H9 (cell line): ENCODE measurements at regions not wholly inside any gene's neighbourhood (a gene's known extent, or its start where the extent isn't known, plus 50 kb on each side); places are given as distances from the start of the nearest gene placed in this dataset.

ENCODE experiments used
- DNase-seq: peaks from one replicate; pipeline ENCODE4 v3.0.0-alpha.2; 2017
- H2AFZ ChIP-seq: one replicate; pipeline ENCODE4 v1.6.1; 2013; ENCODE audit warnings: mild to moderate bottlenecking, low read length, control low read depth, moderate library complexity
- H2AK5ac ChIP-seq: 2 replicates; pipeline ENCODE4 v1.6.1; 2013; ENCODE audit warnings: low read length, control low read depth, mixed read lengths; ENCODE audit not compliant: insufficient read length
- H2BK120ac ChIP-seq: one replicate; pipeline ENCODE4 v1.6.1; 2013; ENCODE audit warnings: low read depth, mild to moderate bottlenecking, low read length, control low read depth, inconsistent platforms; ENCODE audit not compliant: poor library complexity, severe bottlenecking
- H2BK12ac ChIP-seq: 2 replicates; pipeline ENCODE4 v1.6.1; 2013; ENCODE audit warnings: low read length, control low read depth, mixed read lengths, low read depth; ENCODE audit not compliant: insufficient read length
- H2BK15ac ChIP-seq: 2 replicates; pipeline ENCODE4 v1.6.1; 2013; ENCODE audit warnings: low read depth, low read length, control low read depth
- H2BK20ac ChIP-seq: one replicate; pipeline ENCODE4 v1.6.1; 2013; ENCODE audit warnings: low read depth, mild to moderate bottlenecking, low read length, control low read depth, inconsistent platforms; ENCODE audit not compliant: poor library complexity, severe bottlenecking
- H2BK5ac ChIP-seq: 2 replicates; pipeline ENCODE4 v1.6.1; 2013; ENCODE audit warnings: low read length, control low read depth, mixed read lengths; ENCODE audit not compliant: insufficient read length
- H3K14ac ChIP-seq: 2 replicates; pipeline ENCODE4 v1.6.1; 2013; ENCODE audit warnings: low read length, control low read depth; ENCODE audit not compliant: insufficient read depth
- H3K18ac ChIP-seq: 2 replicates; pipeline ENCODE4 v1.6.1; 2013; ENCODE audit warnings: low read depth, mild to moderate bottlenecking, mixed read lengths, low read length, control low read depth; ENCODE audit not compliant: insufficient read length
- H3K23ac ChIP-seq: 2 replicates; pipeline ENCODE4 v1.6.1; 2013; ENCODE audit warnings: low read length, control low read depth, mixed read lengths, low read depth; ENCODE audit not compliant: insufficient read length
- H3K23me2 ChIP-seq: 2 replicates; pipeline ENCODE4 v1.6.1; 2013; ENCODE audit warnings: low read depth, mild to moderate bottlenecking, mixed read lengths, low read length, control low read depth; ENCODE audit not compliant: insufficient read length, poor library complexity, severe bottlenecking
- H3K27ac ChIP-seq: 2 replicates; pipeline ENCODE4 v1.5.1; 2013; ENCODE audit warnings: low read length, control low read depth, mixed read lengths, low read depth; ENCODE audit not compliant: insufficient read length
- H3K27me3 ChIP-seq: 2 replicates; pipeline ENCODE4 v1.6.1; 2013; ENCODE audit warnings: low read length, control low read depth, inconsistent platforms; ENCODE audit not compliant: insufficient read depth
- H3K4ac ChIP-seq: 2 replicates; pipeline ENCODE4 v1.6.1; 2013; ENCODE audit warnings: low read depth, mild to moderate bottlenecking, control low read depth, inconsistent platforms, low read length, moderate library complexity
- H3K4me1 ChIP-seq: 2 replicates; pipeline ENCODE4 v1.6.1; 2013; ENCODE audit warnings: low read length, control low read depth, inconsistent platforms; ENCODE audit not compliant: insufficient read depth
- H3K4me2 ChIP-seq: 2 replicates; pipeline ENCODE4 v1.6.1; 2013; ENCODE audit warnings: low read length, control low read depth, mixed read lengths; ENCODE audit not compliant: insufficient read length, insufficient read depth
- H3K56ac ChIP-seq: 2 replicates; pipeline ENCODE4 v1.6.1; 2013; ENCODE audit warnings: low read depth, mild to moderate bottlenecking, mixed read lengths, low read length, control low read depth; ENCODE audit not compliant: insufficient read length
- H3K79me1 ChIP-seq: 2 replicates; pipeline ENCODE4 v1.6.1; 2013; ENCODE audit warnings: low read depth, mild to moderate bottlenecking, moderate library complexity, low read length, control low read depth, inconsistent platforms; ENCODE audit not compliant: insufficient read depth, poor library complexity, severe bottlenecking
- H3K79me2 ChIP-seq: 2 replicates; pipeline ENCODE4 v1.6.1; 2013; ENCODE audit warnings: low read length, control low read depth, inconsistent platforms; ENCODE audit not compliant: insufficient read depth
- H3K9ac ChIP-seq: 2 replicates; pipeline ENCODE4 v1.6.1; 2013; ENCODE audit warnings: low read length, control low read depth, mixed read lengths; ENCODE audit not compliant: insufficient read length; ENCODE audit errors: extremely low read depth
- H3K9me3 ChIP-seq: one replicate; pipeline ENCODE4 v1.6.1; 2013; ENCODE audit warnings: low read depth, low read length, inconsistent platforms; ENCODE audit not compliant: control insufficient read depth
- H3T11ph ChIP-seq: one replicate; pipeline ENCODE4 v1.6.1; 2013; ENCODE audit warnings: mild to moderate bottlenecking, low read length, control low read depth, inconsistent platforms
- H4K20me1 ChIP-seq: one replicate; pipeline ENCODE4 v1.6.1; 2013; ENCODE audit not compliant: control insufficient read depth, insufficient read length, insufficient read depth
- H4K5ac ChIP-seq: 2 replicates; pipeline ENCODE4 v1.6.1; 2013; ENCODE audit warnings: low read depth, mild to moderate bottlenecking, mixed read lengths, low read length, control low read depth; ENCODE audit not compliant: insufficient read length
- H4K8ac ChIP-seq: replicated peaks from 2 replicates; pipeline ENCODE4 v1.6.1; 2013; ENCODE audit warnings: low read length, control low read depth, mixed read lengths, low read depth; ENCODE audit not compliant: insufficient read length
- H4K91ac ChIP-seq: 2 replicates; pipeline ENCODE4 v1.6.1; 2013; ENCODE audit warnings: low read depth, mild to moderate bottlenecking, moderate library complexity, mixed read lengths, low read length, control low read depth; ENCODE audit not compliant: insufficient read length
- H3K27ac Mint-ChIP-seq, 3 experiments: 2 replicates in 2 of 3; 3 replicates in 1 of 3; pipeline ENCODE4 v1.8.0; 2020 to 2021; ENCODE audit warnings: mixed read lengths in 3 of 3, mild to moderate bottlenecking in 1 of 3, moderate library complexity in 1 of 3
- H3K27me3 Mint-ChIP-seq: 2 replicates; pipeline ENCODE4 v1.8.0; 2021; ENCODE audit warnings: low read depth, mild to moderate bottlenecking, moderate library complexity, mixed read lengths
- H3K36me3 Mint-ChIP-seq, 3 experiments: 2 replicates in 2 of 3; 3 replicates in 1 of 3; pipeline ENCODE4 v1.8.0; 2020 to 2021; ENCODE audit warnings: low read depth in 3 of 3, mixed read lengths in 3 of 3; ENCODE audit not compliant: insufficient read depth in 1 of 3
- H3K4me1 Mint-ChIP-seq, 2 experiments: 2 replicates each; pipeline ENCODE4 v1.8.0; 2020; ENCODE audit warnings: mixed read lengths in 2 of 2
- H3K4me3 Mint-ChIP-seq, 2 experiments: 2 replicates in 1 of 2; 3 replicates in 1 of 2; pipeline ENCODE4 v1.8.0; 2020 to 2021; ENCODE audit warnings: mild to moderate bottlenecking in 2 of 2, mixed read lengths in 2 of 2, moderate library complexity in 1 of 2
- H3K9me3 Mint-ChIP-seq, 2 experiments: 2 replicates in 1 of 2; 3 replicates in 1 of 2; pipeline ENCODE4 v1.8.0; 2020; ENCODE audit warnings: mild to moderate bottlenecking in 2 of 2, mixed read lengths in 2 of 2, moderate library complexity in 1 of 2
- WGBS: extraction: QIAGEN DNeasy Blood & Tissue Kit; methylation state at CpG from one replicate; pipeline ENCODE4 v1.1.7; 2013; ENCODE audit warnings: missing lambda C conversion rate, low lambda C conversion rate, mixed read lengths; ENCODE audit not compliant: insufficient read length; ENCODE audit errors: extremely low coverage; 5-methylcytosine and 5-hydroxymethylcytosine counted together
- TF ChIP-seq, protein P1 (sequence below): fragments of 200-600 bp; sonication (generic); conservative IDR thresholded peaks from 3 replicates; pipeline ENCODE4 v1.8.0; 2021; ENCODE audit warnings: antibody characterized with exemption, mild to moderate bottlenecking

DNA sequence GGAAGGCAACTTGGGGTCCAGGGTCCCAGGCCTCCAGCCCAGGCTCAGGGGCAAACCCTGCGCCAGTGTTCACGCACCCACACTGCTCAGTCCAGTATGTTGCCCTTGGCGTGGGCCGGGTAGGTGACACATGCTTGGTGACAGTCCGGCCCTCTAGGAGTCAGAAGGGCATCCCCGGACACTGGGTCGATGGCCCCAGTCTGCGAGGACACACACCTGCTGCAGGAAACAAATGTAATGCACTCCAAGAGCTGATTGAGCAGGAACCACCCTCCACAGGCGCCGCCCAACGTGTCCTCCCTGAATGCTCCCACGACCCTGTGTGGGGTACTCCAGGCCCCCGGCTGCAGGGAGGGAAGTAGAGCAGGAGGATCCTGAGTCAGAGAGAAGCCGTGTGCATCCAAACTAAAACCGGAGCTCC, 160.7 kb downstream of the DLL1 start:
- H3K79me1 ChIP-seq: no peaks in the 10 kb centered on the region
- no peaks in the 10 kb centered on the region for H3K27me3 ChIP-seq
- no peak overlapping the region for H4K8ac ChIP-seq
- H3K4me2 ChIP-seq: no peak overlapping the region
- no peak overlapping the region for H3K27ac ChIP-seq
- no peak overlapping the region for H3T11ph ChIP-seq
- H3K4me1 ChIP-seq: no peaks in the 10 kb centered on the region
- peaks cover 0 to 5% of the 10 kb centered on the region in 2 experiments; a peak in 3 of 4 replicates for H3K4me1 Mint-ChIP-seq
- no peak overlapping the region for H3K23ac ChIP-seq
- H3K27me3 Mint-ChIP-seq: peaks cover 5% of the 10 kb centered on the region
- H2BK20ac ChIP-seq: no peak overlapping the region
- no peaks in the 10 kb centered on the region for H3K9me3 ChIP-seq
- H2BK15ac ChIP-seq: no peak overlapping the region
- H2AK5ac ChIP-seq: no peak overlapping the region
- H3K9ac ChIP-seq: no peak overlapping the region
- no peak overlapping the region for H2BK5ac ChIP-seq
- peaks cover 2 to 3% of the 10 kb centered on the region in 2 experiments for H3K9me3 Mint-ChIP-seq
- no peak overlapping the region for H4K91ac ChIP-seq
- no peak overlapping the region for H2AFZ ChIP-seq
- no peak overlapping the region for H2BK120ac ChIP-seq
- no peak overlapping the region for H3K4ac ChIP-seq
- DNase-seq: no peak
- H4K5ac ChIP-seq: no peak overlapping the region
- no CpG with 5 or more reads among the region's 15 CpGs for WGBS
- no peak overlapping the region for H3K14ac ChIP-seq
- no peak overlapping the region for H3K4me3 Mint-ChIP-seq
- H3K27ac Mint-ChIP-seq: no peak overlapping the region
- no peak overlapping the region for H2BK12ac ChIP-seq
- no peaks in the 10 kb centered on the region for H4K20me1 ChIP-seq
- no peak overlapping the region for H3K18ac ChIP-seq
- H3K79me2 ChIP-seq: no peaks in the 10 kb centered on the region
- no peaks in the 10 kb centered on the region for H3K23me2 ChIP-seq
- TF ChIP-seq, protein P1, sequence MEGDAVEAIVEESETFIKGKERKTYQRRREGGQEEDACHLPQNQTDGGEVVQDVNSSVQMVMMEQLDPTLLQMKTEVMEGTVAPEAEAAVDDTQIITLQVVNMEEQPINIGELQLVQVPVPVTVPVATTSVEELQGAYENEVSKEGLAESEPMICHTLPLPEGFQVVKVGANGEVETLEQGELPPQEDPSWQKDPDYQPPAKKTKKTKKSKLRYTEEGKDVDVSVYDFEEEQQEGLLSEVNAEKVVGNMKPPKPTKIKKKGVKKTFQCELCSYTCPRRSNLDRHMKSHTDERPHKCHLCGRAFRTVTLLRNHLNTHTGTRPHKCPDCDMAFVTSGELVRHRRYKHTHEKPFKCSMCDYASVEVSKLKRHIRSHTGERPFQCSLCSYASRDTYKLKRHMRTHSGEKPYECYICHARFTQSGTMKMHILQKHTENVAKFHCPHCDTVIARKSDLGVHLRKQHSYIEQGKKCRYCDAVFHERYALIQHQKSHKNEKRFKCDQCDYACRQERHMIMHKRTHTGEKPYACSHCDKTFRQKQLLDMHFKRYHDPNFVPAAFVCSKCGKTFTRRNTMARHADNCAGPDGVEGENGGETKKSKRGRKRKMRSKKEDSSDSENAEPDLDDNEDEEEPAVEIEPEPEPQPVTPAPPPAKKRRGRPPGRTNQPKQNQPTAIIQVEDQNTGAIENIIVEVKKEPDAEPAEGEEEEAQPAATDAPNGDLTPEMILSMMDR: no peak
- H3K36me3 Mint-ChIP-seq: peaks cover 0 to 2% (median 2%) of the 10 kb centered on the region in 3 experiments; a peak in 4 of 7 replicates
- no peak overlapping the region for H3K56ac ChIP-seq
